Activated CD4-positive, alpha-beta T cell treated with anti-CD3 and anti-CD28 coated beads, Interleukin-2, amount 10 ng/mL, durations not matched to agents 7 days and 5 days (primary cell): ENCODE measurements at regions not wholly inside any gene's neighbourhood (a gene's known extent, or its start where the extent isn't known, plus 50 kb on each side); places are given as distances from the start of the nearest gene placed in this dataset.
A peak's percentile ranks its signal among the peaks of the same experiment; 100 is the strongest.
"Not testable (repeated sequence)": the region's sequence is repeated elsewhere in the genome, so short reads cannot be mapped to it uniquely, and the experiment has no call there.

Experiments
- CTCF ChIA-PET: fragments of 350-600 bp; sonication (Branson Sonifier 250); formaldehyde crosslinking; loops from one replicate; lab custom pipeline; 2021; ENCODE audit warnings: antibody characterized with exemption; lab: Charles Lee
- POLR2A ChIA-PET: fragments of 350-600 bp; sonication (Branson Sonifier 250); formaldehyde crosslinking; loops from one replicate; lab custom pipeline; 2021; ENCODE audit warnings: antibody characterized with exemption; lab: Charles Lee
- DNase-seq: peaks from one replicate; pipeline ENCODE4 v3.0.0-alpha.2; 2020
- H3K27ac Mint-ChIP-seq: one replicate; pipeline ENCODE4 v1.8.0; 2021; ENCODE audit warnings: mild to moderate bottlenecking, moderate library complexity, mixed read lengths
- H3K27me3 Mint-ChIP-seq: one replicate; pipeline ENCODE4 v1.8.0; 2021; ENCODE audit warnings: mixed read lengths
- H3K36me3 Mint-ChIP-seq: one replicate; pipeline ENCODE4 v1.8.0; 2021; ENCODE audit warnings: low read depth, mixed read lengths
- H3K4me1 Mint-ChIP-seq: one replicate; pipeline ENCODE4 v1.8.0; 2021; ENCODE audit warnings: mixed read lengths
- H3K4me3 Mint-ChIP-seq: one replicate; pipeline ENCODE4 v1.8.0; 2021; ENCODE audit warnings: mild to moderate bottlenecking, moderate library complexity, mixed read lengths
- H3K9me3 Mint-ChIP-seq: one replicate; pipeline ENCODE4 v1.8.0; 2021; ENCODE audit warnings: mixed read lengths

- ChIA-PET POLR2A (no interaction called here), CTCF (interaction anchor here (0.6 kb wide), 1 partner anchor 381 kb away, joined by 3 read pairs; no protein-coding TSS in a partner anchor)
- Mint-ChIP-seq H3K4me1 (peaks cover 10% of the 10 kb centered on the region), H3K27me3 (no peaks in the 10 kb centered on the region), H3K4me3 (no peak overlapping the region), H3K36me3 (no peaks in the 10 kb centered on the region), H3K9me3 (no peaks in the 10 kb centered on the region), H3K27ac (no peak overlapping the region)
- DNase-seq = no peak
Observed at GRCh38 chr3:106345353-106346027, 476.7 kb upstream of the CBLB start.

GRCh38 chr3:106347350-106347749, 478.5 kb upstream of the CBLB start:
- Mint-ChIP-seq H3K4me3 (no peak overlapping the region), H3K4me1 (peaks cover 10% of the 10 kb centered on the region), H3K27me3 (no peaks in the 10 kb centered on the region), H3K9me3 (peaks cover 2% of the 10 kb centered on the region), H3K27ac (no peak overlapping the region), H3K36me3 (no peaks in the 10 kb centered on the region)
- CTCF ChIA-PET = interaction anchor here (0.8 kb wide), 1 partner anchor 9 kb away, joined by 3 read pairs; no protein-coding TSS in a partner anchor
- POLR2A ChIA-PET = no interaction called here
- DNase-seq = no peak

GRCh38 chr3:106348139-106348690, 479.4 kb upstream of the CBLB start:
- POLR2A ChIA-PET = no interaction called here
- Mint-ChIP-seq H3K4me3 (no peak overlapping the region), H3K4me1 (peaks cover 10% of the 10 kb centered on the region), H3K9me3 (peaks cover 3% of the 10 kb centered on the region), H3K27me3 (no peaks in the 10 kb centered on the region), H3K36me3 (no peaks in the 10 kb centered on the region), H3K27ac (no peak overlapping the region)
- no peak for DNase-seq
- CTCF ChIA-PET = interaction anchor here (0.9 kb wide), 1 partner anchor 23 kb away, joined by 3 read pairs; no protein-coding TSS in a partner anchor

GRCh38 chr3:106349191-106349881, 480.5 kb upstream of the CBLB start:
- Mint-ChIP-seq H3K27ac (no peak overlapping the region), H3K9me3 (peaks cover 9% of the 10 kb centered on the region), H3K4me1 (peaks cover 10% of the 10 kb centered on the region), H3K36me3 (no peaks in the 10 kb centered on the region), H3K4me3 (no peak overlapping the region), H3K27me3 (no peaks in the 10 kb centered on the region)
- ChIA-PET POLR2A (no interaction called here), CTCF (interaction anchor here (1.1 to 1.3 kb wide), 2 partner anchors 11 to 13 kb away, joined by 3 to 4 read pairs; no protein-coding TSS in a partner anchor)
- no peak for DNase-seq

- Mint-ChIP-seq H3K9me3 (peaks cover 46% of the 10 kb centered on the region), H3K27ac (no peak overlapping the region)
- POLR2A ChIA-PET = no interaction called here
Observed at GRCh38 chr3:106355873-106356272, 487.1 kb upstream of the CBLB start.

DNA sequence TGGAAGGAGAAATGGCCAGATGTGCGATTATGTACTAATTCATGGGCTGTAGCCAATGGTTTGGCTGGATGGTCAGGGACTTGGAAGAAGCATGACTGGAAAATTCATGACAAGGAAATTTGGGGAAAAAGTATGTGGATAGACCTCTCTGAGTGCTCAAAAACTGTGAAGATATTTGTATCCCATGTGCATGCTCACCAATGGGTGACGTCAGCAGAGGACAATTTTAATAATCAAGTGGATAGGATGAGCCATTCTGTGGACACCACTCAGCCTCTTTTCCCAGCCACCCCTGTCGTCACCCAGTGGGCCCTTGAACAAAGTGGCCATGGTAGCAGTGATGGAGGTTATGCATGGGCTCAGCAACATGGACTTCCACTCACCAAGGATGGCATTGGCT, 490.9 kb upstream of the CBLB start:
- ChIA-PET CTCF (no interaction called here), POLR2A (no interaction called here)
- no peaks in the 10 kb centered on the region for H3K27me3 Mint-ChIP-seq
- no peak for DNase-seq
- no peak overlapping the region for H3K4me3 Mint-ChIP-seq
- peaks cover 2% of the 10 kb centered on the region for H3K36me3 Mint-ChIP-seq
- H3K4me1 Mint-ChIP-seq = no peaks in the 10 kb centered on the region
- peaks cover 49% of the 10 kb centered on the region for H3K9me3 Mint-ChIP-seq
- H3K27ac Mint-ChIP-seq = no peak overlapping the region

More at GRCh38 chr3:106355873-106356272, 487.1 kb upstream of the CBLB start:
- no peak for DNase-seq
- H3K36me3 Mint-ChIP-seq = no peaks in the 10 kb centered on the region
- CTCF ChIA-PET = interaction anchor here (1.0 kb wide), 1 partner anchor 12 kb away, joined by 3 read pairs; no protein-coding TSS in a partner anchor
- no peaks in the 10 kb centered on the region for H3K4me1 Mint-ChIP-seq
- no peaks in the 10 kb centered on the region for H3K27me3 Mint-ChIP-seq
- no peak overlapping the region for H3K4me3 Mint-ChIP-seq

- POLR2A ChIA-PET, DNase-seq, H3K4me3 Mint-ChIP-seq, H3K36me3 Mint-ChIP-seq, H3K4me1 Mint-ChIP-seq, H3K27me3 Mint-ChIP-seq, H3K27ac Mint-ChIP-seq, CTCF ChIA-PET: not testable (repeated sequence)
- peaks cover 45% of the 10 kb centered on the region for H3K9me3 Mint-ChIP-seq
Observed at GRCh38 chr3:106360901-106361300, 492.1 kb upstream of the CBLB start.

DNA sequence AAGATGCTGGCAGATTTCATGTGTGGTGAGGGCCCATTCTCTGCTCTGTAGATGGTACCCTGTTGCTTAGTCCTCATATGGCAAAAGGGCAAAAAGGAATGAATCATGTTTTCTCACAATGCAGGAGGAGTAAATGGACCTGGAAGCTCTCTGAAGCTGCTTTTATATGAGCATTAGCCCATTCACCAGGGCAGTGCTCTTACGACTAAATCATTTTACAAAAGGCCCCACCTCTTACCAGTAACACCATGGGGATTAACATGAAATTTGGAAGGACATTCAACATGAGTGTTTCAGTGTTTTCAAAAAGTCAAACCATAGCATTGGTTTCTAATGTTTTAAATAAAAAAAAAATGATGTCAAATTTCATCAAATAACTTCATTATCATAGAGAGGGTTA, 495.7 kb upstream of the CBLB start:
- Mint-ChIP-seq H3K9me3 (peaks cover 31% of the 10 kb centered on the region), H3K27me3 (no peaks in the 10 kb centered on the region), H3K36me3 (peaks cover 4% of the 10 kb centered on the region), H3K4me3 (no peak overlapping the region), H3K27ac (no peak overlapping the region), H3K4me1 (peaks cover 8% of the 10 kb centered on the region)
- no peak for DNase-seq
- CTCF ChIA-PET = interaction anchor here (1.7 kb wide), 1 partner anchor 18 kb away, joined by 4 read pairs; no protein-coding TSS in a partner anchor
- POLR2A ChIA-PET = no interaction called here

- H3K36me3 Mint-ChIP-seq = peaks cover 4% of the 10 kb centered on the region
- peak overlapping the region; percentile 21 for H3K27ac Mint-ChIP-seq
- H3K4me1 Mint-ChIP-seq = peaks cover 8% of the 10 kb centered on the region
- ChIA-PET POLR2A (no interaction called here), CTCF (no interaction called here)
- no peaks in the 10 kb centered on the region for H3K27me3 Mint-ChIP-seq
- H3K4me3 Mint-ChIP-seq = no peak overlapping the region
- DNase-seq = no peak
- peaks cover 25% of the 10 kb centered on the region for H3K9me3 Mint-ChIP-seq
Observed at GRCh38 chr3:106365061-106365691, 496.4 kb upstream of the CBLB start.

- peaks cover 8% of the 10 kb centered on the region for H3K4me1 Mint-ChIP-seq
- no peaks in the 10 kb centered on the region for H3K27me3 Mint-ChIP-seq
- no peak overlapping the region for H3K4me3 Mint-ChIP-seq
- ChIA-PET CTCF (no interaction called here), POLR2A (no interaction called here)
- H3K9me3 Mint-ChIP-seq = peaks cover 19% of the 10 kb centered on the region
- DNase-seq = no peak
- peaks cover 4% of the 10 kb centered on the region for H3K36me3 Mint-ChIP-seq
- H3K27ac Mint-ChIP-seq = no peak overlapping the region
Observed at GRCh38 chr3:106366352-106366751, 497.5 kb upstream of the CBLB start.

DNA sequence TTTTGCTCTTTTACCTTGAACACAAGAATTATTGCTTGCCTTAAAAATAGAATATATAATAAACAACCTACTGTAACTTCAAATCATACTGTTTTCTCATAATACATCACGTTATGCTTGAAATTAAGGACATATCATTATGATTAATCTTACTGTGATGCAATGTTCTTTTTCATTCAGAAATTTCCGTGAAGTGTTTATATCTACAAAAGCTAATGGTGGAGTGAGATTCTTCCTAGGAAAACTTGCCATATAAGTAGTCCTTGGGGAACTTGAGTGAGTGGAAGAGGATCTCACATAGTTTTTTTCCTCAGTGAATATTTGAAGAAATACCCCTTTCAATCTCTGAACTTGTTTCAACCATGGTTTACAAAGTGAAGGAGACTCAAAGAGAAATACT, 498.7 kb upstream of the CBLB start:
- peaks cover 9% of the 10 kb centered on the region for H3K9me3 Mint-ChIP-seq
- POLR2A ChIA-PET = no interaction called here
- no peak overlapping the region for H3K27ac Mint-ChIP-seq
- H3K4me3 Mint-ChIP-seq = no peak overlapping the region
- H3K4me1 Mint-ChIP-seq = peaks cover 8% of the 10 kb centered on the region
- H3K27me3 Mint-ChIP-seq = no peaks in the 10 kb centered on the region
- no peak for DNase-seq
- CTCF ChIA-PET = interaction anchor here (0.7 to 1.9 kb wide), 3 partner anchors 11 to 51 kb away, joined by 3 to 6 read pairs (median 3); no protein-coding TSS in a partner anchor
- peaks cover 2% of the 10 kb centered on the region for H3K36me3 Mint-ChIP-seq

DNA sequence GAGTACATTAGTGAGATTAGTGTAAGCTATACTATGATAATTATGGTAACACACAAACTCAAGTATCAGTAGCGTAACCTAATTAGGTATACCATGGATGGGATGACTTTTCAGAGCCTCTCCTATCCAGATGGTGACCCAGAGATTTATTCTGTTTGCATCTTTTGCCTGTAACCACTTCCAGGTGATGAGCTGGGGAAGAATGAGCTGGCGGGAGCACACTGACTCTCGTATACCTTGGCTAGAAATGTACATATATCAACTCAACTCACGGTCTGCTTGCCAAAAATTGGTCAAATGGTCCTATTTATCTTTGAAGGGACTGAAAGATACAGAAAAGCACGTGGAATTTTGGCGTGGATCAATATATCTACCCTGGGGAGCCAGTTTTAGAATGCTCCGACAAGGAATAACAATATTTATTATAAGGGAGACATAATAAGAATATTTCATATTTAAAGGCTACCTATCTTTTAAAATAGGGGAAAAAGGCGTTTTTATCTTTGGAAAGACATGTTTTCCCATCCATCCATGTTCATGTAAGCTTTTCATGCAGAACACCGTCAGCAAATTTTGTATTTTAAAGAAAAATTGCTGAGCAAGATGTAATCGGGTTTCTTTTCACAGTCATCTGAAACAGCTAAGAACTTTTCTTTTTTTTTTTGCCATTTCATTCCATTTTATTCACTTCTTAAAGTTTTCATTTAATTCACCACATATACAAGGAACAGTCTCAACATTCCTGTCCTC, 502.6 kb upstream of the CBLB start:
- H3K27ac Mint-ChIP-seq = no peak overlapping the region
- ChIA-PET POLR2A (no interaction called here), CTCF (interaction anchor here (1.1 to 1.2 kb wide), 2 partner anchors 23 to 47 kb away, joined by 3 to 5 read pairs; no protein-coding TSS in a partner anchor)
- no peaks in the 10 kb centered on the region for H3K36me3 Mint-ChIP-seq
- H3K4me1 Mint-ChIP-seq = no peaks in the 10 kb centered on the region
- peaks cover 5% of the 10 kb centered on the region for H3K9me3 Mint-ChIP-seq
- no peak overlapping the region for H3K4me3 Mint-ChIP-seq
- H3K27me3 Mint-ChIP-seq = no peaks in the 10 kb centered on the region
- no peak for DNase-seq
